ENCODE measurements at regions not wholly inside any gene's neighbourhood (a gene's known extent, or its start where the extent isn't known, plus 50 kb on each side); places are given as distances from the start of the nearest gene placed in this dataset.

GRCh38 chr1:199204231-199204630 is 565.4 kb downstream of the PTPRC start:
- Histone ChIP-seq H3K9me3 (no peaks in the 10 kb centered on the region), H3K4me1 (no peaks in the 10 kb centered on the region), H3K27ac (no peak overlapping the region), H3K4me3 (no peak overlapping the region), H3K36me3 (no peaks in the 10 kb centered on the region), H3K27me3 (no peaks in the 10 kb centered on the region)
- intact Hi-C loops (cut with DNase I) = no loop called here
- no peak for DNase-seq (ENCODE audit: extremely low spot score in 2 of 2)
- TF ChIP-seq CTCF (IDR thresholded peaks at IDR 0.05) (no peak), POLR2AphosphoS5 (IDR thresholded peaks at IDR 0.05; ENCODE audit: insufficient read depth in 1 of 2, low read depth in 1 of 2) (no peak), POLR2A (IDR thresholded peaks at IDR 0.05) (no peak)

GRCh38 chr1:199205740-199206441 is 567.1 kb downstream of the PTPRC start:
- DNase-seq (ENCODE audit: extremely low spot score in 2 of 2) = no peak
- Histone ChIP-seq H3K36me3 (no peaks in the 10 kb centered on the region), H3K27ac (no peak overlapping the region), H3K9me3 (no peaks in the 10 kb centered on the region), H3K4me1 (no peaks in the 10 kb centered on the region), H3K4me3 (no peak overlapping the region), H3K27me3 (no peaks in the 10 kb centered on the region)
- intact Hi-C loops (cut with DNase I) = no loop called here
- TF ChIP-seq POLR2A (IDR thresholded peaks at IDR 0.05) (no peak), CTCF (IDR thresholded peaks at IDR 0.05) (no peak), POLR2AphosphoS5 (IDR thresholded peaks at IDR 0.05; ENCODE audit: insufficient read depth in 1 of 2, low read depth in 1 of 2) (no peak)

DNA sequence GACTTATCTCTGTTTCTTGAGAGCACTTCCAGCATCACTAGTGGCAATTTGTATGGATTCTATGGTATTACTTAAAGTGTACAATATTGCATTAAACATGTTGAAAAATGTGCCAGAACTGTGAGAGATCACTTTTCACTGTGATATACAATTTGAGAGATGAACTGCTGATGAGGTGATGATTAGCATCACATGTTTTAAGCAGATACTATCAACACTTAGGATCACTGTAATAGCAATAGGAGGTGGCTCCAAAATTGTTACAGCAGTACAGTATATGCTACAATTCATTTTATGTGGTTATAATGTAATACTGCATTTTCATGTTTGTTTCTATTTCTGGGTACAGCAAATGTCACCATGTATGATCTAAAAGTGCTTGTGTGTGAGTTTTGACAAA is 570.0 kb downstream of the PTPRC start:
- no peak overlapping the region for H3K27ac ChIP-seq
- no peaks in the 10 kb centered on the region for H3K4me1 ChIP-seq
- TF ChIP-seq POLR2A (IDR thresholded peaks at IDR 0.05) (no peak), CTCF (IDR thresholded peaks at IDR 0.05) (no peak), POLR2AphosphoS5 (IDR thresholded peaks at IDR 0.05; ENCODE audit: insufficient read depth in 1 of 2, low read depth in 1 of 2) (no peak)
- H3K27me3 ChIP-seq = no peaks in the 10 kb centered on the region
- no peaks in the 10 kb centered on the region for H3K9me3 ChIP-seq
- no peaks in the 10 kb centered on the region for H3K36me3 ChIP-seq
- intact Hi-C loops (cut with DNase I) = no loop called here
- H3K4me3 ChIP-seq = no peak overlapping the region
- DNase-seq (ENCODE audit: extremely low spot score in 2 of 2) = no peak

- no peaks in the 10 kb centered on the region for H3K4me1 ChIP-seq
- intact Hi-C loops (cut with DNase I) = no loop called here
- no peak for TF ChIP-seq POLR2A (IDR thresholded peaks at IDR 0.05)
- TF ChIP-seq POLR2AphosphoS5 (IDR thresholded peaks at IDR 0.05; ENCODE audit: insufficient read depth in 1 of 2, low read depth in 1 of 2) = no peak
- no peak for TF ChIP-seq CTCF (IDR thresholded peaks at IDR 0.05)
Measured at GRCh38 chr1:199218065-199218464, 579.2 kb downstream of the PTPRC start.

GRCh38 chr1:199218533-199218932 is 579.7 kb downstream of the PTPRC start:
- Histone ChIP-seq H3K9me3 (no peaks in the 10 kb centered on the region), H3K27me3 (no peaks in the 10 kb centered on the region), H3K4me3 (no peak overlapping the region), H3K4me1 (no peaks in the 10 kb centered on the region), H3K36me3 (no peaks in the 10 kb centered on the region), H3K27ac (no peak overlapping the region)
- TF ChIP-seq POLR2A (IDR thresholded peaks at IDR 0.05) (no peak), CTCF (IDR thresholded peaks at IDR 0.05) (no peak), POLR2AphosphoS5 (IDR thresholded peaks at IDR 0.05; ENCODE audit: insufficient read depth in 1 of 2, low read depth in 1 of 2) (no peak)
- intact Hi-C loops (cut with DNase I) = no loop called here
- DNase-seq (ENCODE audit: extremely low spot score in 2 of 2) = no peak

More at GRCh38 chr1:199218065-199218464, 579.2 kb downstream of the PTPRC start:
- no peak overlapping the region for H3K4me3 ChIP-seq
- DNase-seq (ENCODE audit: extremely low spot score in 2 of 2) = no peak
- no peaks in the 10 kb centered on the region for H3K36me3 ChIP-seq
- no peaks in the 10 kb centered on the region for H3K27me3 ChIP-seq
- no peak overlapping the region for H3K27ac ChIP-seq
- H3K9me3 ChIP-seq = no peaks in the 10 kb centered on the region

All from vagina (tissue), 2 donors.